ENCODE measurements at regions not wholly inside any gene's neighbourhood (a gene's known extent, or its start where the extent isn't known, plus 50 kb on each side); places are given as distances from the start of the nearest gene placed in this dataset.

DNA sequence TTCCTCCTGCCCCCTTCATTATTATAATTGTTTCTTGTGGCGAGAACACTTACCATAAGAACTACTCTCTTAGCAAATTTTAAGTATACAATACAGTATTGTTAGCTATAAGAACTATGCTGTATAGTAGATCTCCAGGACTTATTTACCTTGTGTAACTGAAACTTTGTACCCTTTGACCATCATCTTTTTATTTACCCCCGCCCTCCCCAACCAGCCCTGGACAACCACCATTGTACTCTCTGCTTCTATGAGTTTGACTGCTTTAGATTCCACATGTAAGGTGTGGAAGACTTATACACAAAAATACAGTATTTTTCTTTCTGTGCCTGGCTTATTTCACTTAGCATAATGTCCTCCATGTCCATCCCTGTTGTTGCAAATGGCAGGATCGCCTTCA, 161.1 kb downstream of the PHF8 start:
- no peak for TF ChIP-seq POLR2A (IDR thresholded peaks at IDR 0.05; ENCODE audit: low read length)
- no peak for TF ChIP-seq GATA1 (IDR thresholded peaks at IDR 0.05; ENCODE audit: low read depth, low read length)

All from erythroblast (primary cell).